ENCODE measurements at regions not wholly inside any gene's neighbourhood (a gene's known extent, or its start where the extent isn't known, plus 50 kb on each side); places are given as distances from the start of the nearest gene placed in this dataset.
A peak's percentile ranks its signal among the peaks of the same experiment; 100 is the strongest.

- H4K91ac ChIP-seq (ENCODE audit: low read length): no peak overlapping the region
- no peak overlapping the region for H2AFZ ChIP-seq (ENCODE audit: low read depth, low read length)
- no peak overlapping the region for H3K9ac ChIP-seq (ENCODE audit: low read length)
- no peak overlapping the region for H3K27ac ChIP-seq (ENCODE audit: low read length, poor library complexity, severe bottlenecking)
- H4K8ac ChIP-seq (ENCODE audit: low read length): no peak overlapping the region
- peak overlapping the region; percentile 54 for H2BK120ac ChIP-seq (ENCODE audit: low read depth, low read length)
- H3K18ac ChIP-seq (ENCODE audit: low read depth in 1 of 2, low read length in 2 of 2): peak overlapping the region; percentile 15 to 63
- no peak overlapping the region for H3K4me3 ChIP-seq (ENCODE audit: insufficient read depth in 1 of 2, low read depth in 1 of 2, low read length in 2 of 2)
- no peak overlapping the region for H3K4me2 ChIP-seq (ENCODE audit: low read length, poor library complexity, severe bottlenecking)
- no peaks in the 10 kb centered on the region for H3K36me3 ChIP-seq (ENCODE audit: control insufficient read depth in 1 of 2, insufficient read depth in 2 of 2, low read depth in 1 of 2, low read length in 2 of 2)
- no peaks in the 10 kb centered on the region for H3K79me1 ChIP-seq (replicated peaks; ENCODE audit: low read length, poor library complexity, severe bottlenecking)
- H2BK15ac ChIP-seq (ENCODE audit: low read depth, poor library complexity, severe bottlenecking): no peak overlapping the region
- no peak overlapping the region for H2BK5ac ChIP-seq (ENCODE audit: low read depth, low read length, poor library complexity, severe bottlenecking)
- H3K9me3 ChIP-seq (ENCODE audit: control insufficient read depth, low read length): no peaks in the 10 kb centered on the region
- H3K4me1 ChIP-seq (ENCODE audit: control insufficient read depth, insufficient read depth, low read depth, low read length): peaks cover 18% of the 10 kb centered on the region
- no peak overlapping the region for H3K14ac ChIP-seq (ENCODE audit: low read length in 2 of 2)
- H3K23ac ChIP-seq (ENCODE audit: low read length in 2 of 2): no peak overlapping the region
- H3K27me3 ChIP-seq (ENCODE audit: control insufficient read depth in 1 of 2, insufficient read depth in 1 of 2, low read length in 2 of 2): no peaks in the 10 kb centered on the region
- H2BK12ac ChIP-seq (ENCODE audit: low read length in 2 of 2): peak overlapping the region in 1 of 2 experiments; percentile 6
- WGBS: 77% methylated on average over 2 of the region's 4 CpGs
- H3K4ac ChIP-seq (ENCODE audit: low read depth in 1 of 2, low read length in 2 of 2): peak overlapping the region in 1 of 2 experiments; percentile 56
- no peak overlapping the region for H2AK5ac ChIP-seq (ENCODE audit: low read length, severe bottlenecking)
- DNase-seq: peak; percentile 41
Measured at GRCh38 chr5:115456056-115456455, 88.5 kb downstream of the FEM1C start.

GRCh38 chr5:115455301-115455707 is 89.3 kb downstream of the FEM1C start:
- Histone ChIP-seq H4K8ac (ENCODE audit: low read length) (no peak overlapping the region), H3K9ac (ENCODE audit: low read length) (peak overlapping the region; percentile 29), H2BK15ac (ENCODE audit: low read depth, poor library complexity, severe bottlenecking) (no peak overlapping the region), H3K4me3 (ENCODE audit: insufficient read depth in 1 of 2, low read depth in 1 of 2, low read length in 2 of 2) (no peak overlapping the region), H3K14ac (ENCODE audit: low read length in 2 of 2) (no peak overlapping the region), H3K4ac (ENCODE audit: low read depth in 1 of 2, low read length in 2 of 2) (no peak overlapping the region), H2BK5ac (ENCODE audit: low read depth, low read length, poor library complexity, severe bottlenecking) (no peak overlapping the region), H3K27me3 (ENCODE audit: control insufficient read depth in 1 of 2, insufficient read depth in 1 of 2, low read length in 2 of 2) (no peaks in the 10 kb centered on the region), H3K27ac (ENCODE audit: low read length, poor library complexity, severe bottlenecking) (no peak overlapping the region), H3K4me1 (ENCODE audit: control insufficient read depth, insufficient read depth, low read depth, low read length) (peaks cover 18% of the 10 kb centered on the region), H2AK5ac (ENCODE audit: low read length, severe bottlenecking) (no peak overlapping the region), H2BK12ac (ENCODE audit: low read length in 2 of 2) (peak overlapping the region in 1 of 2 experiments; percentile 14), H3K79me1 (replicated peaks; ENCODE audit: low read length, poor library complexity, severe bottlenecking) (no peaks in the 10 kb centered on the region), H4K91ac (ENCODE audit: low read length) (no peak overlapping the region), H2BK120ac (ENCODE audit: low read depth, low read length) (peak overlapping the region; percentile 54), H2AFZ (ENCODE audit: low read depth, low read length) (no peak overlapping the region), H3K9me3 (ENCODE audit: control insufficient read depth, low read length) (no peaks in the 10 kb centered on the region), H3K18ac (ENCODE audit: low read depth in 1 of 2, low read length in 2 of 2) (peak overlapping the region in 1 of 2 experiments; percentile 73), H3K23ac (ENCODE audit: low read length in 2 of 2) (no peak overlapping the region), H3K36me3 (ENCODE audit: control insufficient read depth in 1 of 2, insufficient read depth in 2 of 2, low read depth in 1 of 2, low read length in 2 of 2) (no peaks in the 10 kb centered on the region), H3K4me2 (ENCODE audit: low read length, poor library complexity, severe bottlenecking) (no peak overlapping the region)
- WGBS: 19% methylated on average over 5 of the region's 6 CpGs
- DNase-seq: peak; percentile 88

- H2BK15ac ChIP-seq (ENCODE audit: low read depth, poor library complexity, severe bottlenecking): no peak overlapping the region
- no peaks in the 10 kb centered on the region for H3K27me3 ChIP-seq (ENCODE audit: control insufficient read depth in 1 of 2, insufficient read depth in 1 of 2, low read length in 2 of 2)
- H3K14ac ChIP-seq (ENCODE audit: low read length in 2 of 2): no peak overlapping the region
- H3K79me1 ChIP-seq (replicated peaks; ENCODE audit: low read length, poor library complexity, severe bottlenecking): no peaks in the 10 kb centered on the region
- no peak overlapping the region for H2AK5ac ChIP-seq (ENCODE audit: low read length, severe bottlenecking)
- H3K23ac ChIP-seq (ENCODE audit: low read length in 2 of 2): no peak overlapping the region
- H4K8ac ChIP-seq (ENCODE audit: low read length): no peak overlapping the region
- peaks cover 15% of the 10 kb centered on the region for H3K4me1 ChIP-seq (ENCODE audit: control insufficient read depth, insufficient read depth, low read depth, low read length)
- 85% methylated on average over 2 of the region's 2 CpGs for WGBS
- H3K4ac ChIP-seq (ENCODE audit: low read depth in 1 of 2, low read length in 2 of 2): no peak overlapping the region
- no peak overlapping the region for H2BK120ac ChIP-seq (ENCODE audit: low read depth, low read length)
- H3K4me2 ChIP-seq (ENCODE audit: low read length, poor library complexity, severe bottlenecking): no peak overlapping the region
- H3K27ac ChIP-seq (ENCODE audit: low read length, poor library complexity, severe bottlenecking): no peak overlapping the region
- H2AFZ ChIP-seq (ENCODE audit: low read depth, low read length): no peak overlapping the region
- DNase-seq: no peak
- H3K18ac ChIP-seq (ENCODE audit: low read depth in 1 of 2, low read length in 2 of 2): peak overlapping the region in 1 of 2 experiments; percentile 24
- no peak overlapping the region for H3K4me3 ChIP-seq (ENCODE audit: insufficient read depth in 1 of 2, low read depth in 1 of 2, low read length in 2 of 2)
- H3K36me3 ChIP-seq (ENCODE audit: control insufficient read depth in 1 of 2, insufficient read depth in 2 of 2, low read depth in 1 of 2, low read length in 2 of 2): no peaks in the 10 kb centered on the region
- H2BK12ac ChIP-seq (ENCODE audit: low read length in 2 of 2): no peak overlapping the region
- H4K91ac ChIP-seq (ENCODE audit: low read length): no peak overlapping the region
- no peaks in the 10 kb centered on the region for H3K9me3 ChIP-seq (ENCODE audit: control insufficient read depth, low read length)
- no peak overlapping the region for H3K9ac ChIP-seq (ENCODE audit: low read length)
- no peak overlapping the region for H2BK5ac ChIP-seq (ENCODE audit: low read depth, low read length, poor library complexity, severe bottlenecking)
Measured at GRCh38 chr5:115453391-115454095, 91.0 kb downstream of the FEM1C start.

- H3K4me1 ChIP-seq (ENCODE audit: control insufficient read depth, insufficient read depth, low read depth, low read length): peaks cover 10% of the 10 kb centered on the region
- H2BK5ac ChIP-seq (ENCODE audit: low read depth, low read length, poor library complexity, severe bottlenecking): no peak overlapping the region
- H3K79me1 ChIP-seq (replicated peaks; ENCODE audit: low read length, poor library complexity, severe bottlenecking): no peaks in the 10 kb centered on the region
- H3K4ac ChIP-seq (ENCODE audit: low read depth in 1 of 2, low read length in 2 of 2): no peak overlapping the region
- no peak overlapping the region for H2BK15ac ChIP-seq (ENCODE audit: low read depth, poor library complexity, severe bottlenecking)
- no peak overlapping the region for H3K4me3 ChIP-seq (ENCODE audit: insufficient read depth in 1 of 2, low read depth in 1 of 2, low read length in 2 of 2)
- no peaks in the 10 kb centered on the region for H3K36me3 ChIP-seq (ENCODE audit: control insufficient read depth in 1 of 2, insufficient read depth in 2 of 2, low read depth in 1 of 2, low read length in 2 of 2)
- no peak overlapping the region for H2AK5ac ChIP-seq (ENCODE audit: low read length, severe bottlenecking)
- no peaks in the 10 kb centered on the region for H3K9me3 ChIP-seq (ENCODE audit: control insufficient read depth, low read length)
- H3K9ac ChIP-seq (ENCODE audit: low read length): peak overlapping the region; percentile 77
- H2AFZ ChIP-seq (ENCODE audit: low read depth, low read length): no peak overlapping the region
- H3K27me3 ChIP-seq (ENCODE audit: control insufficient read depth in 1 of 2, insufficient read depth in 1 of 2, low read length in 2 of 2): no peaks in the 10 kb centered on the region
- H4K91ac ChIP-seq (ENCODE audit: low read length): no peak overlapping the region
- H2BK120ac ChIP-seq (ENCODE audit: low read depth, low read length): no peak overlapping the region
- H3K27ac ChIP-seq (ENCODE audit: low read length, poor library complexity, severe bottlenecking): no peak overlapping the region
- no peak overlapping the region for H3K14ac ChIP-seq (ENCODE audit: low read length in 2 of 2)
- H4K8ac ChIP-seq (ENCODE audit: low read length): no peak overlapping the region
- H3K18ac ChIP-seq (ENCODE audit: low read depth in 1 of 2, low read length in 2 of 2): no peak overlapping the region
- H3K23ac ChIP-seq (ENCODE audit: low read length in 2 of 2): no peak overlapping the region
- 78% methylated on average over 2 of the region's 2 CpGs for WGBS
- no peak overlapping the region for H2BK12ac ChIP-seq (ENCODE audit: low read length in 2 of 2)
- H3K4me2 ChIP-seq (ENCODE audit: low read length, poor library complexity, severe bottlenecking): no peak overlapping the region
- no peak for DNase-seq
Measured at GRCh38 chr5:115452536-115453235, 91.9 kb downstream of the FEM1C start.

Measured in mesenchymal stem cell (in vitro differentiated cells and primary cell).